Body of pancreas (tissue), 4 donors: ENCODE measurements at regions not wholly inside any gene's neighbourhood (a gene's known extent, or its start where the extent isn't known, plus 50 kb on each side); places are given as distances from the start of the nearest gene placed in this dataset.

Experiments used
- ATAC-seq: fragments of 150-250 bp; one replicate; pipeline ENCODE4 v1.9.1; 2016
- DNase-seq, 4 donors: peaks; one replicate each; pipeline ENCODE4 v3.0.0-alpha.2; 2019
- H3K27ac ChIP-seq, 4 donors: fragments of 200-600 bp; sonication (generic); 1 replicate in 3 of 4; 2 replicates in 1 of 4; pipeline versions ENCODE4 v1.5.1 to v1.6.1; 2016 to 2019; ENCODE audit warnings: mild to moderate bottlenecking in 1 of 4, mixed read lengths in 1 of 4, moderate library complexity in 1 of 4
- H3K27me3 ChIP-seq, 2 donors: fragments of 200-600 bp; sonication (generic); one replicate each; pipeline ENCODE4 v1.6.0; 2016; ENCODE audit warnings: mild to moderate bottlenecking in 1 of 2
- H3K36me3 ChIP-seq, 2 donors: fragments of 200-600 bp; sonication (generic); replicated peaks in 1 of 2; 2 replicates each; pipeline ENCODE4 v1.5.1; 2016; ENCODE audit warnings: low read depth in 2 of 2; ENCODE audit not compliant: insufficient read depth in 1 of 2
- H3K4me1 ChIP-seq: fragments of 200-600 bp; sonication (generic); one replicate; pipeline ENCODE4 v1.6.0; 2016
- H3K4me3 ChIP-seq, 2 donors: fragments of 200-600 bp; sonication (generic); 1 replicate in 1 of 2; 2 replicates in 1 of 2; pipeline ENCODE4 v1.5.1; 2016 to 2019
- H3K9me3 ChIP-seq, 3 donors: fragments of 200-600 bp; sonication (generic); 1 replicate in 2 of 3; 2 replicates in 1 of 3; pipeline ENCODE4 v1.5.1; 2016
- CTCF ChIP-seq, 7 experiments: fragments of 450-650 bp in 4 of 7; fragments of 200-600 bp in 3 of 7; sonication (generic) in 3 of 7; IDR thresholded peaks; one replicate each; pipeline ENCODE4 v1.5.1; 2016 to 2019; ENCODE audit warnings: antibody characterized with exemption in 7 of 7
- POLR2A ChIP-seq, 3 donors: fragments of 450-650 bp; IDR thresholded peaks; one replicate each; pipeline ENCODE4 v1.6.1; 2016; ENCODE audit warnings: antibody characterized with exemption in 3 of 3, mild to moderate bottlenecking in 2 of 3
- WGBS, 2 donors: methylation state at CpG; one replicate each; pipeline ENCODE4 v1.1.5; 2017; 5-methylcytosine and 5-hydroxymethylcytosine counted together
- intact Hi-C: fragments of 100-400 bp; cut with DNase I; formaldehyde crosslinking; loops from one replicate; pipeline ENCODE4 v1.15.1; 2023

- intact Hi-C loops: no loop called here
- no peak for TF ChIP-seq CTCF (IDR thresholded peaks at IDR 0.05)
- no peak for TF ChIP-seq POLR2A (IDR thresholded peaks at IDR 0.05)
- WGBS, 2 donors: 63 to 70% methylated on average over 8 of the region's 8 CpGs
Observed at GRCh38 chr10:2380218-2380617, 642.9 kb upstream of the ADARB2 start.

GRCh38 chr10:2367083-2367482, 629.8 kb upstream of the ADARB2 start:
- no peak overlapping the region for H3K4me3 ChIP-seq
- no peak overlapping the region for H3K27ac ChIP-seq
- TF ChIP-seq CTCF (IDR thresholded peaks at IDR 0.05): no peak
- TF ChIP-seq POLR2A (IDR thresholded peaks at IDR 0.05): no peak
- intact Hi-C loops: no loop called here
- 77 to 87% methylated on average over 5 of the region's 5 CpGs for WGBS, 2 donors
- no peaks in the 10 kb centered on the region for H3K4me1 ChIP-seq
- no peak for DNase-seq
- no peak for ATAC-seq
- H3K36me3 ChIP-seq: no peaks in the 10 kb centered on the region
- no peaks in the 10 kb centered on the region for H3K27me3 ChIP-seq
- H3K9me3 ChIP-seq: peaks cover 0 to 8% (median 0%) of the 10 kb centered on the region in 3 donors

More at GRCh38 chr10:2380218-2380617, 642.9 kb upstream of the ADARB2 start:
- Histone ChIP-seq H3K4me3 (no peak overlapping the region), H3K36me3 (no peaks in the 10 kb centered on the region), H3K9me3 (no peaks in the 10 kb centered on the region), H3K27ac (no peak overlapping the region), H3K4me1 (no peaks in the 10 kb centered on the region), H3K27me3 (peaks cover 0 to 4% of the 10 kb centered on the region in 2 donors)
- ATAC-seq: no peak
- DNase-seq: no peak

GRCh38 chr10:2366264-2366931, 629.1 kb upstream of the ADARB2 start:
- intact Hi-C loops: no loop called here
- Histone ChIP-seq H3K27me3 (no peaks in the 10 kb centered on the region), H3K36me3 (no peaks in the 10 kb centered on the region), H3K9me3 (peaks cover 0 to 8% (median 0%) of the 10 kb centered on the region in 3 donors), H3K27ac (no peak overlapping the region), H3K4me1 (no peaks in the 10 kb centered on the region), H3K4me3 (no peak overlapping the region)
- DNase-seq: no peak
- TF ChIP-seq CTCF (IDR thresholded peaks at IDR 0.05) (no peak), POLR2A (IDR thresholded peaks at IDR 0.05) (no peak)
- no peak for ATAC-seq

- no peak for TF ChIP-seq CTCF (IDR thresholded peaks at IDR 0.05)
- TF ChIP-seq POLR2A (IDR thresholded peaks at IDR 0.05): no peak
- WGBS, 2 donors: 84 to 87% methylated on average over 7 of the region's 7 CpGs
- Histone ChIP-seq H3K27ac (no peak overlapping the region), H3K4me3 (no peak overlapping the region), H3K4me1 (no peaks in the 10 kb centered on the region), H3K9me3 (no peaks in the 10 kb centered on the region), H3K36me3 (no peaks in the 10 kb centered on the region), H3K27me3 (no peaks in the 10 kb centered on the region)
- ATAC-seq (no peak), DNase-seq (no peak)
- intact Hi-C loops: no loop called here
Observed at GRCh38 chr10:2362331-2362730, 625.0 kb upstream of the ADARB2 start.

GRCh38 chr10:2358586-2358985, 621.3 kb upstream of the ADARB2 start:
- ATAC-seq: no peak
- Histone ChIP-seq H3K9me3 (no peaks in the 10 kb centered on the region), H3K4me3 (no peak overlapping the region), H3K36me3 (no peaks in the 10 kb centered on the region), H3K27ac (no peak overlapping the region), H3K27me3 (no peaks in the 10 kb centered on the region), H3K4me1 (no peaks in the 10 kb centered on the region)
- intact Hi-C loops: no loop called here
- no peak for DNase-seq
- TF ChIP-seq CTCF (IDR thresholded peaks at IDR 0.05): no peak
- TF ChIP-seq POLR2A (IDR thresholded peaks at IDR 0.05): no peak
- 72 to 87% methylated on average over 9 of the region's 9 CpGs for WGBS, 2 donors
